IMR-90 (cell line): ENCODE measurements at regions not wholly inside any gene's neighbourhood (a gene's known extent, or its start where the extent isn't known, plus 50 kb on each side); places are given as distances from the start of the nearest gene placed in this dataset.

ENCODE experiments used
- ATAC-seq: fragments of 200-7000 bp; cut with Tn5 transposase; 2 replicates; pipeline ENCODE4 v1.9.1; 2020; ENCODE audit warnings: low read depth, mild to moderate bottlenecking, moderate library complexity
- BruUV-seq: library from RNA; stranded (reverse); fragments of 400-500 nt; replicated peaks from 2 replicates; lab custom pipeline; 2021; lab: Mats Ljungman, UMichigan
- CTCF ChIA-PET: fragments of 300-600 bp; formaldehyde crosslinking; extraction: SDS; loops from one replicate; lab custom pipeline; 2021; ENCODE audit warnings: antibody characterized with exemption; lab: Yijun Ruan, JAX
- POLR2A ChIA-PET: fragments of 300-600 bp; sonication (Branson Sonifier 250); formaldehyde crosslinking; loops from one replicate; lab custom pipeline; 2022; ENCODE audit warnings: antibody characterized with exemption; ENCODE audit not compliant: unreplicated experiment; lab: Charles Lee
- DNase-seq: peaks from one replicate; pipeline ENCODE4 v3.0.0; 2013
- H2AFZ ChIP-seq: replicated peaks from 2 replicates; pipeline ENCODE3; 2013; ENCODE audit warnings: low read length, mild to moderate bottlenecking; ENCODE audit not compliant: poor library complexity
- H2AK5ac ChIP-seq: 2 replicates; pipeline ENCODE4 v1.6.1; 2013; ENCODE audit warnings: low read depth, low read length, inconsistent platforms
- H2AK9ac ChIP-seq: replicated peaks from 2 replicates; pipeline ENCODE3; 2013; ENCODE audit warnings: mild to moderate bottlenecking, low read depth, low read length, moderate library complexity; ENCODE audit not compliant: poor library complexity
- H2BK120ac ChIP-seq: 2 replicates; pipeline ENCODE4 v1.6.1; 2013; ENCODE audit warnings: low read depth, low read length, inconsistent platforms
- H2BK15ac ChIP-seq: 3 replicates; pipeline ENCODE4 v1.6.1; 2013; ENCODE audit warnings: low read depth, low read length, inconsistent platforms
- H2BK20ac ChIP-seq: 2 replicates; pipeline ENCODE4 v1.6.1; 2013; ENCODE audit warnings: low read depth, mild to moderate bottlenecking, inconsistent platforms, low read length, moderate library complexity
- H2BK5ac ChIP-seq: 2 replicates; pipeline ENCODE4 v1.6.1; 2013; ENCODE audit warnings: mild to moderate bottlenecking, low read depth, low read length, inconsistent platforms; ENCODE audit not compliant: poor library complexity, severe bottlenecking
- H3K14ac ChIP-seq: replicated peaks from 2 replicates; pipeline ENCODE4 v1.6.1; 2013; ENCODE audit warnings: low read depth, low read length, inconsistent platforms
- H3K18ac ChIP-seq: 2 replicates; pipeline ENCODE4 v1.6.1; 2013; ENCODE audit warnings: low read depth, low read length, control low read depth
- H3K23ac ChIP-seq: 2 replicates; pipeline ENCODE4 v1.6.1; 2013; ENCODE audit warnings: low read depth, low read length, inconsistent platforms
- H3K27ac ChIP-seq: 2 replicates; pipeline ENCODE4 v1.5.1; 2013; ENCODE audit warnings: mild to moderate bottlenecking, control low read depth, low read length; ENCODE audit not compliant: insufficient read depth
- H3K27me3 ChIP-seq: 2 replicates; pipeline ENCODE4 v1.6.1; 2013; ENCODE audit warnings: low read length; ENCODE audit not compliant: control insufficient read depth, insufficient read depth
- H3K36me3 ChIP-seq: 2 replicates; pipeline ENCODE4 v1.6.1; 2013; ENCODE audit warnings: low read length, mixed read lengths; ENCODE audit not compliant: control insufficient read depth, insufficient read depth
- H3K4ac ChIP-seq: 2 replicates; pipeline ENCODE4 v1.6.1; 2013; ENCODE audit warnings: low read depth, low read length, inconsistent platforms
- H3K4me1 ChIP-seq: 2 replicates; pipeline ENCODE4 v1.6.1; 2013; ENCODE audit warnings: low read length, mixed read lengths; ENCODE audit not compliant: control insufficient read depth, insufficient read depth
- H3K4me2 ChIP-seq: 2 replicates; pipeline ENCODE4 v1.6.1; 2013; ENCODE audit warnings: low read depth, mild to moderate bottlenecking, control low read depth, low read length, moderate library complexity
- H3K4me3 ChIP-seq: 2 replicates; pipeline ENCODE4 v1.5.1; 2013; ENCODE audit warnings: low read depth, mild to moderate bottlenecking, control low read depth, low read length, moderate library complexity; ENCODE audit not compliant: insufficient read depth
- H3K56ac ChIP-seq: 2 replicates; pipeline ENCODE4 v1.6.1; 2013; ENCODE audit warnings: low read length, inconsistent platforms; ENCODE audit not compliant: insufficient read depth; ENCODE audit errors: extremely low read depth
- H3K79me1 ChIP-seq, 2 experiments: 2 replicates each; pipeline ENCODE4 v1.6.1; 2013; ENCODE audit warnings: low read length in 2 of 2, inconsistent platforms in 1 of 2, low read depth in 1 of 2
- H3K9ac ChIP-seq: 2 replicates; pipeline ENCODE4 v1.6.1; 2013; ENCODE audit warnings: low read depth, low read length, control low read depth
- H3K9me1 ChIP-seq: 2 replicates; pipeline ENCODE4 v1.6.1; 2013; ENCODE audit warnings: low read length, inconsistent platforms; ENCODE audit not compliant: insufficient read depth
- H3K9me3 ChIP-seq: 2 replicates; pipeline ENCODE4 v1.6.1; 2013; ENCODE audit warnings: low read length; ENCODE audit not compliant: control insufficient read depth, insufficient read depth
- H4K20me1 ChIP-seq: 2 replicates; pipeline ENCODE4 v1.6.1; 2013; ENCODE audit warnings: low read length, inconsistent platforms; ENCODE audit not compliant: insufficient read depth
- H4K5ac ChIP-seq: 2 replicates; pipeline ENCODE4 v1.6.1; 2013; ENCODE audit warnings: mild to moderate bottlenecking, low read depth, low read length, control low read depth
- H4K8ac ChIP-seq, 2 experiments: 2 replicates each; pipeline ENCODE4 v1.6.1; 2013; ENCODE audit warnings: low read depth in 2 of 2, low read length in 2 of 2, control low read depth in 1 of 2, inconsistent platforms in 1 of 2
- H4K91ac ChIP-seq: 2 replicates; pipeline ENCODE4 v1.6.1; 2013; ENCODE audit warnings: low read depth, low read length, inconsistent platforms; ENCODE audit not compliant: insufficient read depth
- BHLHE40 ChIP-seq: fragments of 150-350 bp; IDR thresholded peaks from 2 replicates; pipeline ENCODE4 v1.6.1; 2016; ENCODE audit warnings: mild to moderate bottlenecking, low read depth, low read length
- CEBPB ChIP-seq: IDR thresholded peaks from 2 replicates; pipeline ENCODE4 v1.6.1; 2012; ENCODE audit warnings: low read depth, low read length, improper control_type of control experiment
- CHD1 ChIP-seq: IDR thresholded peaks from 2 replicates; pipeline ENCODE4 v1.6.1; 2012; ENCODE audit warnings: low read depth, low read length, improper control_type of control experiment
- FOS ChIP-seq: fragments of 150-350 bp; IDR thresholded peaks from 2 replicates; pipeline ENCODE4 v1.6.1; 2016; ENCODE audit warnings: low read depth, low read length
- MAFK ChIP-seq: IDR thresholded peaks from 2 replicates; pipeline ENCODE4 v1.6.1; 2012; ENCODE audit warnings: low read depth, low read length, improper control_type of control experiment
- MAZ ChIP-seq: IDR thresholded peaks from 2 replicates; pipeline ENCODE4 v1.6.1; 2012; ENCODE audit warnings: low read depth, mild to moderate bottlenecking, low read length, improper control_type of control experiment, moderate library complexity, borderline replicate concordance
- MXI1 ChIP-seq: IDR thresholded peaks from 2 replicates; pipeline ENCODE4 v1.6.1; 2012; ENCODE audit warnings: low read depth, mild to moderate bottlenecking, low read length, moderate library complexity, borderline replicate concordance
- NFE2L2 ChIP-seq: fragments of 150-350 bp; IDR thresholded peaks from 2 replicates; pipeline ENCODE4 v1.6.1; 2016; ENCODE audit warnings: low read depth, mild to moderate bottlenecking, low read length
- POLR2A ChIP-seq: IDR thresholded peaks from 2 replicates; pipeline ENCODE4 v1.6.1; 2012; ENCODE audit warnings: mild to moderate bottlenecking, low read depth, low read length
- RAD21 ChIP-seq: IDR thresholded peaks from 2 replicates; pipeline ENCODE4 v1.6.1; 2012; ENCODE audit warnings: low read length, improper control_type of control experiment
- RCOR1 ChIP-seq: IDR thresholded peaks from 2 replicates; pipeline ENCODE4 v1.6.1; 2012; ENCODE audit warnings: mild to moderate bottlenecking, low read length, improper control_type of control experiment; ENCODE audit not compliant: insufficient replicate concordance
- RFX5 ChIP-seq: IDR thresholded peaks from 2 replicates; pipeline ENCODE4 v1.8.0; 2012; ENCODE audit warnings: low read depth, mild to moderate bottlenecking, low read length, moderate library complexity
- SMC3 ChIP-seq: fragments of 150-350 bp; IDR thresholded peaks from 2 replicates; pipeline ENCODE4 v1.6.1; 2016; ENCODE audit warnings: low read depth, mild to moderate bottlenecking, antibody characterized with exemption, low read length, moderate library complexity
- WGBS, 2 experiments: methylation state at CpG; one replicate each; pipeline versions ENCODE4 v1.1.5 to v1.1.7; 2013; ENCODE audit warnings: missing lambda C conversion rate in 2 of 2; ENCODE audit not compliant: insufficient read length in 1 of 2; ENCODE audit errors: extremely low coverage in 2 of 2; 5-methylcytosine and 5-hydroxymethylcytosine counted together
- dilution Hi-C: fragments of 300-500 bp; cut with HindIII; formaldehyde crosslinking; loops from one replicate; pipeline ENCODE4 v1.14.3; 2018; ENCODE audit warnings: low sequenced_read_pairs; ENCODE audit not compliant: unreplicated experiment
- in situ Hi-C: fragments of 300-500 bp; cut with MboI; formaldehyde crosslinking; loops from 3 replicates; pipeline ENCODE4 v1.14.3; 2019; ENCODE audit warnings: low sequenced_read_pairs, inconsistent platforms, mixed read lengths
- intact Hi-C: fragments of 100-400 bp; cut with micrococcal nuclease; formaldehyde crosslinking; loops from 2 replicates; pipeline ENCODE4 v1.10.0; 2022
- TF ChIP-seq, protein P1 (sequence below): fragments of 150-350 bp; IDR thresholded peaks from 2 replicates; pipeline ENCODE4 v1.6.1; 2016; ENCODE audit warnings: low read depth, mild to moderate bottlenecking, low read length, moderate library complexity, borderline replicate concordance
- TF ChIP-seq, protein P2 (sequence below): conservative IDR thresholded peaks from 2 replicates; pipeline ENCODE4 v1.5.1; 2012; ENCODE audit warnings: mild to moderate bottlenecking, low read depth, low read length, improper control_type of control experiment
- TF ChIP-seq, protein P3 (sequence below): fragments of 150-350 bp; IDR thresholded peaks from 2 replicates; pipeline ENCODE4 v1.6.1; 2017; ENCODE audit warnings: mild to moderate bottlenecking, antibody characterized with exemption, low read length, low read depth

DNA sequence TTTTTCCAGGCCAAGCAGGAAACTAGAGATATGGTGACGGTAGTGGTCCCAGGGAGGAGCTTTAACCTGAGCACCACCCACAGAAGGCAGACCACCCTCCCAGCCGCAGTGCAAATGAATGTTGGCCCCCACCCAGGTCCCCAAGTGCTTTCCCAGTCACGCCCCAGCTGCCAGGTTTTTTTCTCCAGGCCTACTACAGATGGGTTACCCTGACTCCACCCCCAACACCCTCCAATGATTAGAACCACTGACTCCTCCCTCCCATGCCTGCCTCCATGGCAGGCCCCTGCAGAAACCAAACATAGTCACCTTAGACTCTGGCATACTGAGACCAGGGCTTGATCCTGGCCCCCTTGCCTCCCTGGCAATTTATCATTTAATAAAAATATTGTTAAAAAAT is 58.7 kb upstream of the CHST1 start:
- no peak overlapping the region for H2BK15ac ChIP-seq
- ChIA-PET POLR2A (no interaction called here), CTCF (no interaction called here)
- peaks cover 10% of the 10 kb centered on the region for H3K27me3 ChIP-seq
- H3K9ac ChIP-seq = no peak overlapping the region
- H3K9me3 ChIP-seq = no peaks in the 10 kb centered on the region
- no peaks in the 10 kb centered on the region for H3K79me1 ChIP-seq
- no peaks in the 10 kb centered on the region for H3K4me1 ChIP-seq
- no peak overlapping the region for H3K27ac ChIP-seq
- no peak overlapping the region for H3K18ac ChIP-seq
- H4K91ac ChIP-seq = no peak overlapping the region
- no peak overlapping the region for H2AFZ ChIP-seq
- no peak overlapping the region for H3K14ac ChIP-seq
- H4K8ac ChIP-seq = no peak overlapping the region
- H2BK120ac ChIP-seq = no peak overlapping the region
- DNase-seq (no peak), ATAC-seq (no peak)
- in situ Hi-C loops = no loop called here
- TF ChIP-seq POLR2A (no peak), MAZ (no peak), BHLHE40 (no peak), RAD21 (no peak), NFE2L2 (no peak), MXI1 (no peak), SMC3 (no peak), CEBPB (no peak), FOS (no peak), RCOR1 (no peak), MAFK (no peak), RFX5 (no peak), CHD1 (no peak)
- TF ChIP-seq, protein P1, sequence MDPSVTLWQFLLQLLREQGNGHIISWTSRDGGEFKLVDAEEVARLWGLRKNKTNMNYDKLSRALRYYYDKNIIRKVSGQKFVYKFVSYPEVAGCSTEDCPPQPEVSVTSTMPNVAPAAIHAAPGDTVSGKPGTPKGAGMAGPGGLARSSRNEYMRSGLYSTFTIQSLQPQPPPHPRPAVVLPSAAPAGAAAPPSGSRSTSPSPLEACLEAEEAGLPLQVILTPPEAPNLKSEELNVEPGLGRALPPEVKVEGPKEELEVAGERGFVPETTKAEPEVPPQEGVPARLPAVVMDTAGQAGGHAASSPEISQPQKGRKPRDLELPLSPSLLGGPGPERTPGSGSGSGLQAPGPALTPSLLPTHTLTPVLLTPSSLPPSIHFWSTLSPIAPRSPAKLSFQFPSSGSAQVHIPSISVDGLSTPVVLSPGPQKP = no peak
- TF ChIP-seq, protein P2, sequence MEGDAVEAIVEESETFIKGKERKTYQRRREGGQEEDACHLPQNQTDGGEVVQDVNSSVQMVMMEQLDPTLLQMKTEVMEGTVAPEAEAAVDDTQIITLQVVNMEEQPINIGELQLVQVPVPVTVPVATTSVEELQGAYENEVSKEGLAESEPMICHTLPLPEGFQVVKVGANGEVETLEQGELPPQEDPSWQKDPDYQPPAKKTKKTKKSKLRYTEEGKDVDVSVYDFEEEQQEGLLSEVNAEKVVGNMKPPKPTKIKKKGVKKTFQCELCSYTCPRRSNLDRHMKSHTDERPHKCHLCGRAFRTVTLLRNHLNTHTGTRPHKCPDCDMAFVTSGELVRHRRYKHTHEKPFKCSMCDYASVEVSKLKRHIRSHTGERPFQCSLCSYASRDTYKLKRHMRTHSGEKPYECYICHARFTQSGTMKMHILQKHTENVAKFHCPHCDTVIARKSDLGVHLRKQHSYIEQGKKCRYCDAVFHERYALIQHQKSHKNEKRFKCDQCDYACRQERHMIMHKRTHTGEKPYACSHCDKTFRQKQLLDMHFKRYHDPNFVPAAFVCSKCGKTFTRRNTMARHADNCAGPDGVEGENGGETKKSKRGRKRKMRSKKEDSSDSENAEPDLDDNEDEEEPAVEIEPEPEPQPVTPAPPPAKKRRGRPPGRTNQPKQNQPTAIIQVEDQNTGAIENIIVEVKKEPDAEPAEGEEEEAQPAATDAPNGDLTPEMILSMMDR = no peak
- TF ChIP-seq, protein P3, sequence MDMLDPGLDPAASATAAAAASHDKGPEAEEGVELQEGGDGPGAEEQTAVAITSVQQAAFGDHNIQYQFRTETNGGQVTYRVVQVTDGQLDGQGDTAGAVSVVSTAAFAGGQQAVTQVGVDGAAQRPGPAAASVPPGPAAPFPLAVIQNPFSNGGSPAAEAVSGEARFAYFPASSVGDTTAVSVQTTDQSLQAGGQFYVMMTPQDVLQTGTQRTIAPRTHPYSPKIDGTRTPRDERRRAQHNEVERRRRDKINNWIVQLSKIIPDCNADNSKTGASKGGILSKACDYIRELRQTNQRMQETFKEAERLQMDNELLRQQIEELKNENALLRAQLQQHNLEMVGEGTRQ = no peak
- no peak overlapping the region for H2BK5ac ChIP-seq
- no peak overlapping the region for H3K4me2 ChIP-seq
- no peak overlapping the region for H3K4me3 ChIP-seq
- dilution Hi-C loops = no loop called here
- no peak overlapping the region for H2BK20ac ChIP-seq
- no peak overlapping the region for H4K5ac ChIP-seq
- no peaks in the 10 kb centered on the region for H4K20me1 ChIP-seq
- WGBS, 2 experiments = no CpG with 5 or more reads among the region's 3 CpGs
- no peak overlapping the region for H3K56ac ChIP-seq
- H3K36me3 ChIP-seq = no peaks in the 10 kb centered on the region
- no peak overlapping the region for H2AK9ac ChIP-seq
- H2AK5ac ChIP-seq = no peak overlapping the region
- no TSS peak for BruUV-seq
- no peak overlapping the region for H3K23ac ChIP-seq
- intact Hi-C loops = no loop called here
- no peaks in the 10 kb centered on the region for H3K9me1 ChIP-seq
- no peak overlapping the region for H3K4ac ChIP-seq
